Left lung (tissue), 4 donors: ENCODE measurements at regions not wholly inside any gene's neighbourhood (a gene's known extent, or its start where the extent isn't known, plus 50 kb on each side); places are given as distances from the start of the nearest gene placed in this dataset.

Experiments
- ATAC-seq: fragments of 200-7000 bp; cut with Tn5 transposase; one replicate; pipeline ENCODE4 v1.9.1; 2020; ENCODE audit warnings: moderate library complexity
- DNase-seq, 4 donors: peaks; one replicate each; pipeline ENCODE4 v3.0.0-alpha.2; 2013 to 2020
- H3K27ac ChIP-seq, 2 donors: fragments of 200-600 bp; sonication (generic) in 1 of 2; one replicate each; pipeline versions ENCODE4 v1.5.0 to v1.8.0; 2020 to 2021
- H3K27me3 ChIP-seq, 2 donors: fragments of 200-600 bp; sonication (generic) in 1 of 2; one replicate each; pipeline versions ENCODE4 v1.5.0 to v1.8.0; 2020 to 2021
- H3K36me3 ChIP-seq, 2 donors: fragments of 200-600 bp; sonication (generic) in 1 of 2; one replicate each; pipeline versions ENCODE4 v1.5.0 to v1.8.0; 2020 to 2021
- H3K4me1 ChIP-seq, 2 donors: fragments of 200-600 bp; one replicate each; pipeline ENCODE4 v1.8.0; 2021
- H3K4me3 ChIP-seq, 2 donors: fragments of 200-600 bp; sonication (generic) in 1 of 2; one replicate each; pipeline versions ENCODE4 v1.5.0 to v1.8.0; 2020 to 2021; ENCODE audit warnings: mild to moderate bottlenecking in 1 of 2
- H3K9me3 ChIP-seq, 2 donors: fragments of 200-600 bp; sonication (generic) in 1 of 2; one replicate each; pipeline versions ENCODE4 v1.5.0 to v1.8.0; 2020 to 2021
- intact Hi-C, 2 donors: fragments of 100-400 bp; cut with DNase I; formaldehyde crosslinking; loops; one replicate each; pipeline versions ENCODE4 v1.11.2 to v1.14.2; 2022
- TF ChIP-seq, protein P1 (sequence below), 2 donors: fragments of 200-600 bp; sonication (generic) in 1 of 2; IDR thresholded peaks; one replicate each; pipeline versions ENCODE4 v1.5.0 to v1.8.0; 2021; ENCODE audit warnings: antibody characterized with exemption in 2 of 2
- donor health status: DM: no; HTN: yes; CAD: no.
- donor health status: DM: no; HTN: no; CAD: no.

DNA sequence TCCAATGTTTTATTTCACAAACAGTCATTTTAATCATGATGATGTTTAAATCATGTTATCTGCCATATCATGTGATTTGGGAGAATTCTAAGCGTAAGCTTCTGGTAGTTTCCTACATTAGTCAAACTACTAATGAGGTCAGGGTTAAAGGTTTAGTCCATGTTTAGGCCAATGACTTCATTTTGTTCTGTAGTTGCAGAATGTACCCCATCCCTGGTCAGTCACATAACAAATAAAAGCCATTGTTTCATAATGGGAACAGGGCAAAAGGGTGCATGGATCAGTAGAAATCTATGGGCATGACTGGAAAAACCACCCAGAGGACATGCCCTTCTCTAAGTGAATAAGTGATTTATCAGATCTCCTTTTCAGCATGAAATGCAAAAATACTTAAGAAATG lies 138.4 kb upstream of the ABCB5 start:
- H3K36me3 ChIP-seq: no peaks in the 10 kb centered on the region
- intact Hi-C loops: no loop called here
- no peak for DNase-seq
- no peak overlapping the region for H3K27ac ChIP-seq
- H3K9me3 ChIP-seq: no peaks in the 10 kb centered on the region
- H3K4me1 ChIP-seq: peaks cover 0 to 14% of the 10 kb centered on the region in 2 donors
- H3K4me3 ChIP-seq: no peak overlapping the region
- H3K27me3 ChIP-seq: no peaks in the 10 kb centered on the region
- TF ChIP-seq, protein P1, sequence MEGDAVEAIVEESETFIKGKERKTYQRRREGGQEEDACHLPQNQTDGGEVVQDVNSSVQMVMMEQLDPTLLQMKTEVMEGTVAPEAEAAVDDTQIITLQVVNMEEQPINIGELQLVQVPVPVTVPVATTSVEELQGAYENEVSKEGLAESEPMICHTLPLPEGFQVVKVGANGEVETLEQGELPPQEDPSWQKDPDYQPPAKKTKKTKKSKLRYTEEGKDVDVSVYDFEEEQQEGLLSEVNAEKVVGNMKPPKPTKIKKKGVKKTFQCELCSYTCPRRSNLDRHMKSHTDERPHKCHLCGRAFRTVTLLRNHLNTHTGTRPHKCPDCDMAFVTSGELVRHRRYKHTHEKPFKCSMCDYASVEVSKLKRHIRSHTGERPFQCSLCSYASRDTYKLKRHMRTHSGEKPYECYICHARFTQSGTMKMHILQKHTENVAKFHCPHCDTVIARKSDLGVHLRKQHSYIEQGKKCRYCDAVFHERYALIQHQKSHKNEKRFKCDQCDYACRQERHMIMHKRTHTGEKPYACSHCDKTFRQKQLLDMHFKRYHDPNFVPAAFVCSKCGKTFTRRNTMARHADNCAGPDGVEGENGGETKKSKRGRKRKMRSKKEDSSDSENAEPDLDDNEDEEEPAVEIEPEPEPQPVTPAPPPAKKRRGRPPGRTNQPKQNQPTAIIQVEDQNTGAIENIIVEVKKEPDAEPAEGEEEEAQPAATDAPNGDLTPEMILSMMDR (IDR thresholded peaks at IDR 0.05): no peak
- no peak for ATAC-seq

DNA sequence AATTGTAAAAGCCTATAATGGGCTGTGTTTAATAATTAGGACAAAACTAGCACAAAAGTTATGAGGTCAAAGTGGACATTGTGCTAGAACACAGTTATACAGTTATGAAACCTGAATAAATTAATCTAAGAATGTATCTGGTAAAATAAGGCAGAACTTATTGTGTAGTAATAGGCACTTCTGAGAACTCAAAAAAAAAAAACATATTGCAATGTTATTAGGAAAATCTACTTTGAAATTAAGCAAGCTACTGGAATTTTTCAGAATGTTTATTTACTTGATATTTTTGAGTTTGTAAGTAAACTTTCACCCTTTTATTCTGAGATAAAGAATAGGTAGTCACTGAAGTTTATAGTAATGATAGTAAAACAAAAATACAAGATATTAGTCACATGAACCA lies 135.8 kb upstream of the ABCB5 start:
- Histone ChIP-seq H3K36me3 (no peaks in the 10 kb centered on the region), H3K27ac (no peak overlapping the region), H3K4me1 (peaks cover 0 to 10% of the 10 kb centered on the region in 2 donors), H3K4me3 (no peak overlapping the region), H3K27me3 (no peaks in the 10 kb centered on the region), H3K9me3 (no peaks in the 10 kb centered on the region)
- DNase-seq (no peak), ATAC-seq (no peak)
- intact Hi-C loops: no loop called here
- TF ChIP-seq, protein P1 (IDR thresholded peaks at IDR 0.05): no peak

DNA sequence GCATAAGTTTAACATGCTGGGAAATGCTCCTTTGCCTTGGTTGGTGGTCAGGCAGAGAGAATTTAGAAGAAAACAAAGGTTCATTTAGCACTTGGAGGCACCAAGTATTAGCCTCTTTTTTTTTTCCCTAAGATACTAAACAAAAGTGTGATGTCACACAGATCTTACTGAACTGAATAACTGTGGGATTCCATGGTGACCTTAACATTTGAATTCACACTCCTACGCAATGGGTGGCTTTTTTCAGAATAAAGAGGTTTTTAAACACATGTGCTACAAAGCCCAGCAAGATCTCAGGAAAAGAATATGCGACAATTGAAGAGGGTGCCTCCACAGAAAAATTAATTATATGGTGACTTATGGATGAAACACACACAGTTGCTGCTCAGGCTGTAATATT lies 133.4 kb upstream of the ABCB5 start:
- ATAC-seq (no peak), DNase-seq (no peak)
- Histone ChIP-seq H3K9me3 (peaks cover 0 to 7% of the 10 kb centered on the region in 2 donors), H3K27ac (no peak overlapping the region), H3K4me1 (no peaks in the 10 kb centered on the region), H3K4me3 (no peak overlapping the region), H3K27me3 (no peaks in the 10 kb centered on the region), H3K36me3 (no peaks in the 10 kb centered on the region)
- intact Hi-C loops: no loop called here
- TF ChIP-seq, protein P1 (IDR thresholded peaks at IDR 0.05): no peak

DNA sequence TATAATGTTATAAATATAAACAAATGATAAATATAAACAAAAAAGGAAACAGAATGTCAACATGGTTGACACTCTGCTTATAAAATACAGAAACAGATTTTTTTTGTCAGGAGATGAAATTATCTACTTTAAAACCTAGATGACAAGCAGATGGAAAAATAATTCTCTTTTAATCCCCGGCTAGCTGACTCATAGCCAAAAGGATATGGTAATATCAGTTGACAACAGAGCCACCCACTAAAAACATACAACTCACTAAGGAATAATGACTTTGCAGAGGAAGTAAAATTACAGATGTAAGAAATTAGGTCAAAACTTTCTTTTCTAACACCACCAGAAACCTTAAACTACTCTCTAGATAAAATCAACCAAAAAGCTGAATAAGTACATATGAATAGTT lies 131.1 kb upstream of the ABCB5 start:
- Histone ChIP-seq H3K36me3 (no peaks in the 10 kb centered on the region), H3K27me3 (no peaks in the 10 kb centered on the region), H3K27ac (no peak overlapping the region), H3K9me3 (peaks cover 0 to 28% of the 10 kb centered on the region in 2 donors), H3K4me3 (no peak overlapping the region), H3K4me1 (no peaks in the 10 kb centered on the region)
- ATAC-seq (no peak), DNase-seq (peak in 2 of 4 donors; percentile 15 to 59)
- TF ChIP-seq, protein P1 (IDR thresholded peaks at IDR 0.05): no peak
- intact Hi-C loops: no loop called here

GRCh38 chr7:20488850-20489249 lies 126.6 kb upstream of the ABCB5 start:
- H3K36me3 ChIP-seq: no peaks in the 10 kb centered on the region
- ATAC-seq: no peak

More at GRCh38 chr7:20488850-20489249, 126.6 kb upstream of the ABCB5 start:
- no peaks in the 10 kb centered on the region for H3K4me1 ChIP-seq
- no peak overlapping the region for H3K4me3 ChIP-seq
- DNase-seq: no peak
- no peak overlapping the region for H3K27ac ChIP-seq
- intact Hi-C loops: no loop called here
- peaks cover 0 to 38% of the 10 kb centered on the region in 2 donors for H3K9me3 ChIP-seq
- TF ChIP-seq, protein P1 (IDR thresholded peaks at IDR 0.05): no peak
- H3K27me3 ChIP-seq: no peaks in the 10 kb centered on the region
